HCEC 1CT (cell line): ENCODE measurements at regions not wholly inside any gene's neighbourhood (a gene's known extent, or its start where the extent isn't known, plus 50 kb on each side); places are given as distances from the start of the nearest gene placed in this dataset.

Experiments used
- DNase-seq: peaks from one replicate; pipeline ENCODE4 v3.0.0-alpha.2; 2017

- DNase-seq, result no peak
These were observed 60.6 kb upstream of the CD34 start for GRCh38 chr1:207971331-207972219.

GRCh38 chr1:207970329-207971233 lies 59.7 kb upstream of the CD34 start:
- DNase-seq, result no peak

GRCh38 chr1:207969528-207969927 lies 58.6 kb upstream of the CD34 start:
- DNase-seq, result no peak

GRCh38 chr1:207968521-207969009 lies 57.6 kb upstream of the CD34 start:
- no peak for DNase-seq

GRCh38 chr1:207967703-207968102 lies 56.8 kb upstream of the CD34 start:
- DNase-seq, result no peak

GRCh38 chr1:207966521-207966920 lies 55.6 kb upstream of the CD34 start:
- no peak for DNase-seq

GRCh38 chr1:207965392-207966387 lies 54.8 kb upstream of the CD34 start:
- DNase-seq, result no peak

GRCh38 chr1:207964195-207964966 lies 53.5 kb upstream of the CD34 start:
- DNase-seq, result no peak

GRCh38 chr1:207963427-207964194 lies 52.7 kb upstream of the CD34 start:
- peak; percentile 76 for DNase-seq

- DNase-seq, result no peak
These were observed 51.9 kb upstream of the CD34 start for GRCh38 chr1:207962716-207963426.
